ENCODE measurements at regions not wholly inside any gene's neighbourhood (a gene's known extent, or its start where the extent isn't known, plus 50 kb on each side); places are given as distances from the start of the nearest gene placed in this dataset.
"Not testable (repeated sequence)": the region's sequence is repeated elsewhere in the genome, so short reads cannot be mapped to it uniquely, and the experiment has no call there.

DNA sequence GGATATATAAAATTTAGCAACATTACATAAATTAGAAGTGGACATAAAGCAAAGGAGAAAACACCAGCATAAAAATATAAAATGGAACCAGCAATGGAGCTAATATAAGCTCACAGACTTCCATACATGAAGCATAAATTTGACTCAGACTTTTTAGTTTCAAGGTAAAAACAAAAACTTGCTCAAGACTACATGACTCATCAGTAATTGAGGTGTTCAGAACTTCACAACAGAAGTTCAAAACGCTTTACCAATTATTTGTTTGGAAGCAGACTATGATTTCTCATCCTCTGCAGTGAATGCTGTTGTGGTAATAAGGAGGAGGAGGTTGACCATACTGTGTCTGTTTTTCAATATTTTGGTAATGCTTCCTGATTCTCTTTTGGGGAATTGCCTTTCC, 192.0 kb upstream of the MEIS1 start:
- DNase-seq (ENCODE audit: low spot score), result not testable (repeated sequence)

DNA sequence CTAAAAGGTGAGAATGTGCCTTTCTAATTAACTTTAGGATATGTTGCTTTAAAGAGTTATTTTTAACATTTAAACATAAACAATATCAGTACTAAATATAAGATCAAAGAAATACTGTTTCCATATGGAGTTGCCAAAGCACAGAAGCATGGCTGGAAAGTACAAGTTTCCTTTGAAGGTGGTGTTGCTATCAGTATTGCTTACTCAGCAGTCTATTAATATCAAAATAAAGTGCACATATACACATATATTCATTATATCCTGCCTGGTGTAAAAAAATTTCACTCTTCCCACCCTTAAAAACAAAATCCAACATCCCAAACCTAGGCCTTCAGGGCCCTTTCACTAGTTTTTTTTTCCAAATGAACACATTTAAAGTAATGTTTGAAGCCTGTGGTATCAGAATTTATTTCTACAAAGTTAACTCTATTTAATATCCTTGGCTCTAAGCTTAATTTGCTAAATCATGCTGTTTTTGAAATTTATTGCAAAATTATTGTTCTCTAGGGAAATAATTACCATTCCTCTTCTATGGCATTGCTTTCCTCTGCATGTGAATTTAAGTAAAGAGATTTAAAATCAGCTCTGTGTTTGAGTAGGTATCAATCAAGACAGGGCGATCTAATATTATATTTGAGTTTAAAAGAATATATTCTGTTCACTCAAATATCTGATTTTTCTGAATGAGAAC, 192.7 kb upstream of the MEIS1 start:
- no peak for DNase-seq (ENCODE audit: low spot score)

DNA sequence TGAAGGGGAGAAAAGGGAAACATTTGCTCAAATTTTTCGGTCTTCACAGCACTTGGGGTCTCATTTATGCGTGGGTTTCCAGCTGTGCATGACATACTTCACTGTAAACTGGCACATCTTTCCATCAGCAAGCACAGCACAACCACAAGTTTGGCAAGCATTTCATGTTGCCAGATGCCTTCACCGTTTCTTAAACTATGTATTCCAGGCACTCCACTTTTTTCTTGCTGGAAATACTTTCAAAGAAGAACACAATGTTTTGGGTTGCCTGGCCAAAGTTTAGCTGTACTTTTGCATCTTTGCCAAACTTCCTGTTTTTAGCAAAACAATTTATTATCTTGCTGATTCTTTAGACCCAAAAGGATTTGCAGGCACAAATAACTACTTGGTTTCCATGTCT, 194.6 kb upstream of the MEIS1 start:
- no peak for DNase-seq (ENCODE audit: low spot score)

DNA sequence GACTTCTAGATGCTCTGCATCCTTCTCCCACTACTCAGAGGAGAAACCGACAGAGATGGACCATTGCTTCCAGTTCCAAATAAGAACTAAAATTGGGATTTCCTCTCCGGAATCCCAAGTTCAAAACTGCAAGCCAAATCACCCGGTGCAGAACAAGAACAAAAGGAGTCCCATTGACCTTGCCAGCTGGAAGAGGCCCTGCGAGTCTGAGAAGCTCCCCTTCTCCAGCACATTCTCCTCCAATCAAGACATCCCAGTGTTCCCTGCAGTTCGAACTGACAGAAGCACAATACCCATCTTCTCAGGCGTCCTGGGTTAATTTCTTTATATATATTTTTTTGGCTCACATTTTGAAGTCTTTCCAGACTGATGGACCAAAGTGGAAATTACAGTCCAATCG, 195.3 kb upstream of the MEIS1 start:
- DNase-seq (ENCODE audit: low spot score), result no peak

DNA sequence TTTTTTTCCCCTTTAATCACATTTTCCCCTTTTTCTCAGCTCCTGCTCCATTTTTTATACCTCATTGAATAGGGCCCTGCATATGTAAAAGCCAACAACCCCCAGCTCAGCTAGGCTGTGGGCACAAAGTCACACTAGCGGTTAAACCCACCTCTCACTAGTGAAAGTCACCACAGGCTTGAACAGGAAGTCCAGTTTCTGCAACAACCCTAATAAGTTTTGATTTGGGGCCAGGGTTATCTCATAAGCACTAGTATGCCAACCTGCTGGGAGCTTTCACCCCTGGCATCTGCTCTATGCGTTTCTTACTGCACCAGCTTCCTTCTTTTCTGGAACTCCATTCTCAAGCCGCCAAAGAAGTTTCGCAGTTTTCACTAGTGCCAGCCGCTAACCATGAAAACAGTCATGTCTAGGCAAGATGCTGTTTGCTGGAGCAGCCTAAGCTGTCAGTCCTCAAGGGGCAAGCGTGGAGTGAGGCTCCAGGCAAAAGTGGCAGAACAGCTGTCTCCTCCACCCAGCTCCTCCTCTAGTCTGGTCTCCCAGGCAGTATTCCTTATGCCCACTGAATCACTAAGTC, 197.0 kb upstream of the MEIS1 start:
- no peak for DNase-seq (ENCODE audit: low spot score)

DNA sequence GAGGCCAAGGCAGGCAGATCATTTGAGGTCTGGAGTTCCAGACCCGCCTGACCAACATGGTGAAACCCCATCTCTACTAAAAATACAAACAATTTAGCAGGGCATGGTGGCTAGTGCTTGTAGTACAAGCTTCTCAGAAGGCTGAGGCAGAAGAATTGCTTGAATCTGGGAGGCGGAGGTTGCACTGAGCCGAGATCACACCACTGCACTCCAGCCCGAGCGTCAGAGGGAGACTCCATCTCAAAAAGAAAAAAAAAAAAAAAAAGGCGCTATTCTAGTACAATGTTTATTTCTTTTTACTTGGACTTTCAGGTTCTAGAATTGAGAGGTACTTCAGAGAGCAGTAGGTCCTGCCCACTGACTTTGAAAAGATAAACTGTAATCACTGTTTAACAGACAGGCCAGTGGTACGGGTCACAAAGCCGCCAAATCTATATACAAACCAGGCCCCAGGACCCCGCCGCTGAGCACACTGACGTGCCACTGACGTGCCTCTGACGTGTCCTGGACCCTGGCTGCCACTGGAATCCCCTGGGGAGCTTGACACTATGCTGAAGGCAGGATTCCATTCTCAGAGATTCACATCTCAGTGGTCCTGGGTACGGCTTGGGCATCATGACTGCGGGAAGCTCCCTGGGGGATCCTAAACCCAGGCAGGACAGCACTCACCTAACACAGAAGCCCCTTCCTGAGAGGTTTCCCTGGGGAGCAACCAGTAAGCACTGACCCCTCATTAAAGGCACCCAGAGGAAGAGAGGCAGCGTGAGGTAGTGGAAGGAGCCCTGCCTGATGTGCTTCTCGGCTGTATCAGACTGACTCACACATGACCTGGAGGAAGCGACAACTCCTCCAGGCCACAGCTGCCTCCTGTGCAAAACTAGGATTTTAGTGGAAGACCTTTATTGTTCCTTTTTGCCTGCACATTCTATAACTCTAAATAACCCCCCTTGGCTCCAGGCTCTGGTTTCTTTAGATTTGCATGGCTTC, 197.8 kb upstream of the MEIS1 start:
- no peak for DNase-seq (ENCODE audit: low spot score)

- no peak for DNase-seq (ENCODE audit: low spot score)
These were observed 198.7 kb upstream of the MEIS1 start for GRCh38 chr2:66236067-66236685.

GRCh38 chr2:66235428-66235827, 199.5 kb upstream of the MEIS1 start:
- no peak for DNase-seq (ENCODE audit: low spot score)

GRCh38 chr2:66233981-66234380, 200.9 kb upstream of the MEIS1 start:
- DNase-seq (ENCODE audit: low spot score), result no peak

- no peak for DNase-seq (ENCODE audit: low spot score)
These were observed 206.8 kb upstream of the MEIS1 start for GRCh38 chr2:66228128-66228547.

DNA sequence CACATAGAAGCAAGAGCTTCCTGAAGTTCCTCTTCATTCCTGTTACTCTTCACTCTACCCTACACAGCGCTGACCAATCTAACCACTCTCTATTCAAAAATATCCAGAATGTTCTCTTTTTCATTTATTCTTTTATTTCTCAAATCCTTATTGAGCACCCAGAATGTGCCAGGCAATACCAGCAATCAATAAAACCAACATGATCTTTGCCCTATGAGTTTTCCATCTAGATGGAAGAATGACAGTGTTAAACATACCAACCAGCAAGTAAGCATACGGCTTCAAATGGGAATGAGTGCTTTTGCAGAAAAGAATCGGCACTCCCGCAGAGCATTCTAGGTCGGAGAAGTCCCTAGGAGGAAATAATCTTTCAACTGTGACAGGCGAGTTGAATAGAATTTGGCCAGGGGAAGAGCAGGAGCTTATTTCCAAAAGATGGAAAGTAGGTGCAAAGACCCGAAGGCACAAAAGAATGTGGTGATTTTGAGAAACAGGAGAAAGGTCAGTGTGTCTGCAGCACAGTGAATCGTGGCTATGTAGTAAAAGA, 217.8 kb upstream of the MEIS1 start:
- no peak for DNase-seq (ENCODE audit: low spot score)

GRCh38 chr2:66212749-66213148, 222.2 kb upstream of the MEIS1 start:
- DNase-seq (ENCODE audit: low spot score), result no peak

- no peak for DNase-seq (ENCODE audit: low spot score)
These were observed 232.3 kb upstream of the MEIS1 start for GRCh38 chr2:66202586-66202985.

GRCh38 chr2:66201242-66201641, 233.7 kb upstream of the MEIS1 start:
- no peak for DNase-seq (ENCODE audit: low spot score)

- no peak for DNase-seq (ENCODE audit: low spot score)
These were observed 236.1 kb upstream of the MEIS1 start for GRCh38 chr2:66198873-66199272.

DNA sequence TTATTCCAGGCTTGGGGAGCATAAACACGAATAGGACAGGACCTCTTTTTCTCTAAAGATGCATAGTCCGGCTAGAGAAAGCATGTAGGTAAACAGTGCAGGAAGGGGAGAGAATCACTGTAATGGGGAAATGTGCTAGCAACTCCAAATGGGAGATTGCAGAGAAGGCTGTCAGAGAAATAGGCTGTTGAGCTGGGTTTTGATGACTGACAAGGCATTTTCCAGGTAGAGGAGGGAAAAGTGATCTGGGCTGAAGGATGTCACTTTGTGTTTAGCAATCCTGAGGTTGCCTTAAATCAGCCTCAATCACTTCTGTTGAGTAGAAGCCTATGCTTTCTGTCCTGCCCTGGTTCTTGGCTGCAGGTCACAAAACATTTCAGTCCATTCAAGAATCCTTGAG, 242.0 kb upstream of the MEIS1 start:
- DNase-seq (ENCODE audit: low spot score), result no peak

DNA sequence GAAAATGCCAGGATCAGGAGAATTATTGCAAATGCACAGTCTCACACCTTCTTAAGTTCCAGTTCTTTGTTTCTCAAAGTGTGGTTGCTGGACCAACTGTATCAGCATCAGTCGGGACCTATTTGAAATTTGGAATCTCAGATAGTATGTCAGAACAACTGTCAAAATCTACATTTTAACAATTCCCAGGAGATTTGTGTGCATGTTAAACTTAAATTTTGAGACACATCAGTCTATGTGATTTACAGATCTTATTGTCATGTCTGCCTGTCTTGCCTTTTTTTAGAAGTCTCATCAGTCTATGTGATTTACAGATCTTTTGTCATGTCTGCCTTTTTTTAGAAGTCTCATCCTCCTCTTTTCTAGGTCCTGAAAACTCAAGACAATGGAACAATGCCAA, 243.6 kb upstream of the MEIS1 start:
- DNase-seq (ENCODE audit: low spot score), result no peak

- DNase-seq (ENCODE audit: low spot score), result no peak
These were observed 245.4 kb upstream of the MEIS1 start for GRCh38 chr2:66189553-66189952.

DNA sequence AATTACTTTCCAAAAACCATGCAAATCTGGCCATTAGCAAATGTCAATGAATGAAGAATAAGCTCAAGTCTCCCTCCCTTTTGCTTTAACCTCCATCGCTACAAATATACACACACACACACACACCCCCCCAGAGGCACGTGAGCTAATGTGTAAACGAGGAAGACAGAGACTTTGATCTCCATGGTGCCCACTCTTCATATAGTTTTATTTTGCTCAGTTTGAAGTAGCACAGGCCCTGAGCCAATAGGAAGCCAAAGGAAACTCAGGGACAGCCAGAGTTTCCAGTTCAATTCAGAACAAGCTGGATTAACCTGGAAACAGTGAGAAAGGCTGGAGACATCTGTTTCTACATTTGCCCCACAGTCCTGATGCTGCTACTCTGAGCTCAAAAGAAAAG, 248.4 kb upstream of the MEIS1 start:
- DNase-seq (ENCODE audit: low spot score), result no peak

DNA sequence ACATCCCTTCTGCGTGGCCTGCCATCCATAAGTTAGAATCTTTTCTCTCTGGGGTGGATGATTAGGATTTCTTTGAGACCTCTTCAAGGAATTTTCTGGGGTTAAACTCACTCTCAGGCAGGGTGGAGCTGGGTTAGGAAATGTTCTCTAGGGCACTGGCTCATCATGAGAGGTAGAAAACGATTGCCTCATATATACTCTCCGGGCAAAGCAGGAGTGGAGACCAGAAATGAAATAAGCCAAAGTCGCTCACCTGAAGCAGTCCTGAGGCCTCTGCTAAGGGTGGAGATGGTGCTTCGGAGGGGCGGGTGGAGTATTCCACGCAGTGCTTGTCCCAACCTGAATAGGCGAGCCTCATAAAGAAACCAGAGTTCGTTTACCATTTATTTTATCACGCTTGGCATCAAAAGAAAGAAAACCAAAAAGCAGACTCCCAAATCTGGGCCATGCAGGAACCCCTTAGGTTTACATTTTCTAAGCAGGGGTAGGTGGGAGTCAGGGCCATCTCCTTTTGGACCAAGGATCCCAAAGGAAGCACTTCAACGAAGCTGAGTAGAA, 249.3 kb upstream of the MEIS1 start:
- DNase-seq (ENCODE audit: low spot score), result no peak

GRCh38 chr2:66177128-66177796, 257.7 kb upstream of the MEIS1 start:
- not testable (repeated sequence) for DNase-seq (ENCODE audit: low spot score)
